WTC11 (cell line): ENCODE measurements at regions not wholly inside any gene's neighbourhood (a gene's known extent, or its start where the extent isn't known, plus 50 kb on each side); places are given as distances from the start of the nearest gene placed in this dataset.

ENCODE experiments used
- ATAC-seq: fragments of 200-7000 bp; cut with Tn5 transposase; 2 replicates; pipeline ENCODE4 v1.10.0; 2021; ENCODE audit warnings: mild to moderate bottlenecking, moderate library complexity
- CTCF ChIA-PET: fragments of 300-600 bp; sonication (Branson Sonifier 250); formaldehyde crosslinking; loops from one replicate; lab custom pipeline; 2021; ENCODE audit warnings: antibody characterized with exemption; lab: Charles Lee
- POLR2A ChIA-PET: fragments of 350-600 bp; sonication (Branson Sonifier 250); formaldehyde crosslinking; loops from one replicate; lab custom pipeline; 2021; ENCODE audit warnings: antibody characterized with exemption; lab: Charles Lee
- DNase-seq: peaks from one replicate; pipeline ENCODE4 v3.0.0; 2021; ENCODE audit warnings: low spot score
- H3K27ac Mint-ChIP-seq: 2 replicates; pipeline ENCODE4 v1.8.0; 2021; ENCODE audit warnings: mixed read lengths
- H3K27me3 Mint-ChIP-seq: 2 replicates; pipeline ENCODE4 v1.8.0; 2021; ENCODE audit warnings: low read depth, mild to moderate bottlenecking, moderate library complexity, mixed read lengths
- H3K36me3 Mint-ChIP-seq: 2 replicates; pipeline ENCODE4 v1.8.0; 2021; ENCODE audit warnings: mixed read lengths
- H3K4me1 Mint-ChIP-seq: 2 replicates; pipeline ENCODE4 v1.8.0; 2022; ENCODE audit warnings: mixed read lengths
- H3K4me3 Mint-ChIP-seq: 2 replicates; pipeline ENCODE4 v1.8.0; 2021; ENCODE audit warnings: mild to moderate bottlenecking, moderate library complexity, mixed read lengths
- H3K9me3 Mint-ChIP-seq: 2 replicates; pipeline ENCODE4 v1.8.0; 2021; ENCODE audit warnings: mixed read lengths
- CREM ChIP-seq: sonication (generic); formaldehyde crosslinking; IDR thresholded peaks from 2 replicates; pipeline ENCODE4 v1.8.1; 2022; ENCODE audit warnings: mild to moderate bottlenecking, missing genetic modification reagents, moderate library complexity
- FOXK1 ChIP-seq: sonication (generic); formaldehyde crosslinking; IDR thresholded peaks from 2 replicates; pipeline ENCODE4 v1.8.0; 2022; ENCODE audit warnings: mild to moderate bottlenecking, moderate library complexity, missing genetic modification reagents
- IRF2 ChIP-seq: sonication (generic); formaldehyde crosslinking; IDR thresholded peaks from 2 replicates; pipeline ENCODE4 v1.8.0; 2022; ENCODE audit warnings: low read depth, missing genetic modification reagents, borderline replicate concordance
- MYBL2 ChIP-seq: sonication (generic); formaldehyde crosslinking; IDR thresholded peaks from 2 replicates; pipeline ENCODE4 v1.8.1; 2023; ENCODE audit warnings: mild to moderate bottlenecking, moderate library complexity, missing genetic modification reagents
- NFE2L1 ChIP-seq: sonication (generic); formaldehyde crosslinking; IDR thresholded peaks from 2 replicates; pipeline ENCODE4 v1.8.1; 2023; ENCODE audit warnings: missing genetic modification reagents
- SMAD3 ChIP-seq: sonication (generic); formaldehyde crosslinking; IDR thresholded peaks from 2 replicates; pipeline ENCODE4 v1.8.0; 2022; ENCODE audit warnings: missing genetic modification reagents, mild to moderate bottlenecking, borderline replicate concordance
- ZBTB21 ChIP-seq: sonication (generic); formaldehyde crosslinking; IDR thresholded peaks from 2 replicates; pipeline ENCODE4 v1.8.1; 2023; ENCODE audit warnings: mild to moderate bottlenecking, missing genetic modification reagents, borderline replicate concordance
- ZNF219 ChIP-seq: sonication (generic); formaldehyde crosslinking; IDR thresholded peaks from 2 replicates; pipeline ENCODE4 v1.8.0; 2023; ENCODE audit warnings: missing genetic modification reagents, mild to moderate bottlenecking, borderline replicate concordance
- ZNF396 ChIP-seq: fragments of 250-450 bp; sonication (Bioruptor Pico); IDR thresholded peaks from 2 replicates; pipeline ENCODE4 v1.8.0; 2021; ENCODE audit warnings: mild to moderate bottlenecking, moderate library complexity, borderline replicate concordance
- ZNF416 ChIP-seq: fragments of 250-450 bp; sonication (Bioruptor Pico); IDR thresholded peaks from 2 replicates; pipeline ENCODE4 v1.9.0; 2021; ENCODE audit warnings: mild to moderate bottlenecking, inconsistent platforms
- TF ChIP-seq, protein P1 (sequence below): sonication (generic); formaldehyde crosslinking; IDR thresholded peaks from 2 replicates; pipeline ENCODE4 v1.8.1; 2023; ENCODE audit warnings: mild to moderate bottlenecking, missing genetic modification reagents, borderline replicate concordance
- TF ChIP-seq, protein P2 (sequence below): sonication (generic); formaldehyde crosslinking; IDR thresholded peaks from 2 replicates; pipeline ENCODE4 v1.8.1; 2022; ENCODE audit warnings: mild to moderate bottlenecking, missing genetic modification reagents, moderate library complexity, borderline replicate concordance
- TF ChIP-seq, protein P3 (sequence below): sonication (generic); formaldehyde crosslinking; IDR thresholded peaks from 2 replicates; pipeline ENCODE4 v1.8.0; 2022; ENCODE audit warnings: mild to moderate bottlenecking, missing genetic modification reagents
- TF ChIP-seq, protein P4 (sequence below): fragments of 250-450 bp; sonication (Bioruptor Pico); IDR thresholded peaks from 2 replicates; pipeline ENCODE4 v2.1.2; 2022; ENCODE audit warnings: mild to moderate bottlenecking, moderate library complexity
- TF ChIP-seq, protein P5 (sequence below): sonication (generic); formaldehyde crosslinking; IDR thresholded peaks from 2 replicates; pipeline ENCODE4 v1.8.0; 2022; ENCODE audit warnings: mild to moderate bottlenecking, missing genetic modification reagents
- TF ChIP-seq, protein P6 (sequence below): sonication (generic); formaldehyde crosslinking; IDR thresholded peaks from 2 replicates; pipeline ENCODE4 v1.8.0; 2022; ENCODE audit warnings: mild to moderate bottlenecking, missing genetic modification reagents
- TF ChIP-seq, protein P7 (sequence below): fragments of 250-450 bp; sonication (Bioruptor Pico); IDR thresholded peaks from 2 replicates; pipeline ENCODE4 v1.9.0; 2021; ENCODE audit warnings: mild to moderate bottlenecking

DNA sequence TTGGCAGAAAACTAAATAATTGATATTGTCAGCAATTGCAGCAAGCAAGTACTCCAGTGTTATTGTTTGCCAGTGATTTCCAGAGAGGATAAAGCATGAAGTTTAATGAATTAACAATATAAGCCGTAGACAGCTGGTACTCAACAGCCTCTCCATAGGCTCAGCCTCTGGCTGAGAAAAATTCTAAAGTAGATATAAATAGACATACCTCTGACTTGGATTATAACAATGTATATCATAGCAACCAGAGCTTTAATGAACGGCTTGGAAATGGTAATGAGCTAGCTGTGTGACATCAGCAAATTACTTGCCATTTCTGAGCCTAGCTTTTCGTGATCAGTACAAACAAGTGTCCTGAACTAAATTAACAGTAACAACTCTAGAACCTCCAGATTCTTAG lies 1055.4 kb upstream of the AUTS2 start:
- Mint-ChIP-seq H3K4me1 (peaks cover 5% of the 10 kb centered on the region; the same call in 1 of the 2 replicates), H3K36me3 (peaks cover 9% of the 10 kb centered on the region), H3K4me3 (no peak overlapping the region), H3K9me3 (peaks cover 17% of the 10 kb centered on the region), H3K27me3 (no peaks in the 10 kb centered on the region), H3K27ac (no peak overlapping the region)
- CTCF ChIA-PET = interaction anchor here (1.1 kb wide), 1 partner anchor 21 kb away, joined by 3 read pairs; no protein-coding TSS in a partner anchor
- TF ChIP-seq, protein P1, sequence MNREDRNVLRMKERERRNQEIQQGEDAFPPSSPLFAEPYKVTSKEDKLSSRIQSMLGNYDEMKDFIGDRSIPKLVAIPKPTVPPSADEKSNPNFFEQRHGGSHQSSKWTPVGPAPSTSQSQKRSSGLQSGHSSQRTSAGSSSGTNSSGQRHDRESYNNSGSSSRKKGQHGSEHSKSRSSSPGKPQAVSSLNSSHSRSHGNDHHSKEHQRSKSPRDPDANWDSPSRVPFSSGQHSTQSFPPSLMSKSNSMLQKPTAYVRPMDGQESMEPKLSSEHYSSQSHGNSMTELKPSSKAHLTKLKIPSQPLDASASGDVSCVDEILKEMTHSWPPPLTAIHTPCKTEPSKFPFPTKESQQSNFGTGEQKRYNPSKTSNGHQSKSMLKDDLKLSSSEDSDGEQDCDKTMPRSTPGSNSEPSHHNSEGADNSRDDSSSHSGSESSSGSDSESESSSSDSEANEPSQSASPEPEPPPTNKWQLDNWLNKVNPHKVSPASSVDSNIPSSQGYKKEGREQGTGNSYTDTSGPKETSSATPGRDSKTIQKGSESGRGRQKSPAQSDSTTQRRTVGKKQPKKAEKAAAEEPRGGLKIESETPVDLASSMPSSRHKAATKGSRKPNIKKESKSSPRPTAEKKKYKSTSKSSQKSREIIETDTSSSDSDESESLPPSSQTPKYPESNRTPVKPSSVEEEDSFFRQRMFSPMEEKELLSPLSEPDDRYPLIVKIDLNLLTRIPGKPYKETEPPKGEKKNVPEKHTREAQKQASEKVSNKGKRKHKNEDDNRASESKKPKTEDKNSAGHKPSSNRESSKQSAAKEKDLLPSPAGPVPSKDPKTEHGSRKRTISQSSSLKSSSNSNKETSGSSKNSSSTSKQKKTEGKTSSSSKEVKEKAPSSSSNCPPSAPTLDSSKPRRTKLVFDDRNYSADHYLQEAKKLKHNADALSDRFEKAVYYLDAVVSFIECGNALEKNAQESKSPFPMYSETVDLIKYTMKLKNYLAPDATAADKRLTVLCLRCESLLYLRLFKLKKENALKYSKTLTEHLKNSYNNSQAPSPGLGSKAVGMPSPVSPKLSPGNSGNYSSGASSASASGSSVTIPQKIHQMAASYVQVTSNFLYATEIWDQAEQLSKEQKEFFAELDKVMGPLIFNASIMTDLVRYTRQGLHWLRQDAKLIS = no peak
- TF ChIP-seq, protein P2, sequence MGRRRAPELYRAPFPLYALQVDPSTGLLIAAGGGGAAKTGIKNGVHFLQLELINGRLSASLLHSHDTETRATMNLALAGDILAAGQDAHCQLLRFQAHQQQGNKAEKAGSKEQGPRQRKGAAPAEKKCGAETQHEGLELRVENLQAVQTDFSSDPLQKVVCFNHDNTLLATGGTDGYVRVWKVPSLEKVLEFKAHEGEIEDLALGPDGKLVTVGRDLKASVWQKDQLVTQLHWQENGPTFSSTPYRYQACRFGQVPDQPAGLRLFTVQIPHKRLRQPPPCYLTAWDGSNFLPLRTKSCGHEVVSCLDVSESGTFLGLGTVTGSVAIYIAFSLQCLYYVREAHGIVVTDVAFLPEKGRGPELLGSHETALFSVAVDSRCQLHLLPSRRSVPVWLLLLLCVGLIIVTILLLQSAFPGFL = no peak
- no peak for TF ChIP-seq NFE2L1 (CRISPR knock-in tag)
- TF ChIP-seq, protein P3, sequence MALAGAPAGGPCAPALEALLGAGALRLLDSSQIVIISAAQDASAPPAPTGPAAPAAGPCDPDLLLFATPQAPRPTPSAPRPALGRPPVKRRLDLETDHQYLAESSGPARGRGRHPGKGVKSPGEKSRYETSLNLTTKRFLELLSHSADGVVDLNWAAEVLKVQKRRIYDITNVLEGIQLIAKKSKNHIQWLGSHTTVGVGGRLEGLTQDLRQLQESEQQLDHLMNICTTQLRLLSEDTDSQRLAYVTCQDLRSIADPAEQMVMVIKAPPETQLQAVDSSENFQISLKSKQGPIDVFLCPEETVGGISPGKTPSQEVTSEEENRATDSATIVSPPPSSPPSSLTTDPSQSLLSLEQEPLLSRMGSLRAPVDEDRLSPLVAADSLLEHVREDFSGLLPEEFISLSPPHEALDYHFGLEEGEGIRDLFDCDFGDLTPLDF (CRISPR knock-in tag) = no peak
- POLR2A ChIA-PET = no interaction called here
- no peak for DNase-seq
- no peak for ATAC-seq

DNA sequence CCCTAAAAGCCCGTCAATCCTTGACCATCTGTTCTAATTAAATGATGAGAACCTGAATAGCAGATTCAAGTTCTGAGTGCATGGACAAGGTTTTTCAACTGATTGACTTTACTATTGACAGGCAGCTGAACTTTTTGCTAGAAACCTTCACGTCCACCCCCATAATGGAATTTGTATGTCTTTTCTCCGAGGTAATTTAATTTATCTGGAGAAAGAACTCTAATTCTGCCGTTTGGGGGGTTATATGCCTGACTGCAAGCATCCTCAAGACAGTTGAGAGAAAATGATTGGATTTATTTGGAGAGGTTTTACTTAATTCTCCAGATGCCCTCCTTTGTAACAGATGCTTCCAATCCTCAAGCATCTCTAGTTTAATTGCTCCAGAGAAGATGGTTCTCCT lies 1053.4 kb upstream of the AUTS2 start:
- ATAC-seq (no peak), DNase-seq (no peak)
- peaks cover 9% of the 10 kb centered on the region for H3K36me3 Mint-ChIP-seq
- H3K4me1 Mint-ChIP-seq = no peaks in the 10 kb centered on the region
- no peak overlapping the region for H3K27ac Mint-ChIP-seq
- POLR2A ChIA-PET = no interaction called here
- no peak overlapping the region for H3K4me3 Mint-ChIP-seq
- CTCF ChIA-PET = no interaction called here
- no peak for TF ChIP-seq SMAD3 (CRISPR knock-in tag)
- TF ChIP-seq, protein P2 = no peak
- no peak for TF ChIP-seq FOXK1 (CRISPR knock-in tag)
- no peak for TF ChIP-seq NFE2L1 (CRISPR knock-in tag)
- no peak for TF ChIP-seq ZBTB21
- TF ChIP-seq CREM (CRISPR knock-in tag) = no peak
- no peak for TF ChIP-seq MYBL2 (CRISPR knock-in tag)
- TF ChIP-seq ZNF396 (CRISPR knock-in tag) = no peak
- H3K9me3 Mint-ChIP-seq = peaks cover 17% of the 10 kb centered on the region
- H3K27me3 Mint-ChIP-seq = no peaks in the 10 kb centered on the region

DNA sequence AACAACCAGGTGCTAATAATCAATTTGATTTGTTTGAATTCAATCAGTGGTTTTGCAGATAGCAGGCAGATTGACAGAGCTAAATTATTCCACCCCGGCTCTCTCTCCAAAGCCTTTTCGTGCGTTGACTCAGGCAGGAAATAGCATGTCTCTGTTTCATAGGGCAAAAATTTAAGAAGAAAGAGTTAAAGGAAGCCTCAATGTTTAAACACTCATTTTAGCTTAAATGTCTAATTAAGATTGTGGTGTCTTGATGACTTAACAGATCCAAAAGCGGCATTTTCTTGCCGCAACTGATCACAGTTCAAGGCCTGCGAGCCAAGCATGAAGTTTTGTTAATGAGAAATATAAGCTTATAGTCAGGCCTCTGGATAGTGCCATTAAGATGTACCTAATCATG lies 1051.1 kb upstream of the AUTS2 start:
- Mint-ChIP-seq H3K9me3 (peaks cover 3% of the 10 kb centered on the region; the same call in 1 of the 2 replicates), H3K4me3 (no peak overlapping the region), H3K27ac (no peak overlapping the region), H3K27me3 (no peaks in the 10 kb centered on the region), H3K4me1 (no peaks in the 10 kb centered on the region), H3K36me3 (no peaks in the 10 kb centered on the region)
- ATAC-seq = no peak
- ChIA-PET POLR2A (no interaction called here), CTCF (no interaction called here)
- no peak for DNase-seq
- TF ChIP-seq, protein P4, sequence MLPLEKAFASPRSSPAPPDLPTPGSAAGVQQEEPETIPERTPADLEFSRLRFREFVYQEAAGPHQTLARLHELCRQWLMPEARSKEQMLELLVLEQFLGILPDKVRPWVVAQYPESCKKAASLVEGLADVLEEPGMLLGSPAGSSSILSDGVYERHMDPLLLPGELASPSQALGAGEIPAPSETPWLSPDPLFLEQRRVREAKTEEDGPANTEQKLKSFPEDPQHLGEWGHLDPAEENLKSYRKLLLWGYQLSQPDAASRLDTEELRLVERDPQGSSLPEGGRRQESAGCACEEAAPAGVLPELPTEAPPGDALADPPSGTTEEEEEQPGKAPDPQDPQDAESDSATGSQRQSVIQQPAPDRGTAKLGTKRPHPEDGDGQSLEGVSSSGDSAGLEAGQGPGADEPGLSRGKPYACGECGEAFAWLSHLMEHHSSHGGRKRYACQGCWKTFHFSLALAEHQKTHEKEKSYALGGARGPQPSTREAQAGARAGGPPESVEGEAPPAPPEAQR (CRISPR knock-in tag) = no peak
- TF ChIP-seq, protein P5, sequence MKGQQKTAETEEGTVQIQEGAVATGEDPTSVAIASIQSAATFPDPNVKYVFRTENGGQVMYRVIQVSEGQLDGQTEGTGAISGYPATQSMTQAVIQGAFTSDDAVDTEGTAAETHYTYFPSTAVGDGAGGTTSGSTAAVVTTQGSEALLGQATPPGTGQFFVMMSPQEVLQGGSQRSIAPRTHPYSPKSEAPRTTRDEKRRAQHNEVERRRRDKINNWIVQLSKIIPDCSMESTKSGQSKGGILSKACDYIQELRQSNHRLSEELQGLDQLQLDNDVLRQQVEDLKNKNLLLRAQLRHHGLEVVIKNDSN (CRISPR knock-in tag) = no peak
- no peak for TF ChIP-seq ZNF219 (CRISPR knock-in tag)
- no peak for TF ChIP-seq ZNF416 (CRISPR knock-in tag)
- no peak for TF ChIP-seq IRF2 (CRISPR knock-in tag)
- TF ChIP-seq, protein P6, sequence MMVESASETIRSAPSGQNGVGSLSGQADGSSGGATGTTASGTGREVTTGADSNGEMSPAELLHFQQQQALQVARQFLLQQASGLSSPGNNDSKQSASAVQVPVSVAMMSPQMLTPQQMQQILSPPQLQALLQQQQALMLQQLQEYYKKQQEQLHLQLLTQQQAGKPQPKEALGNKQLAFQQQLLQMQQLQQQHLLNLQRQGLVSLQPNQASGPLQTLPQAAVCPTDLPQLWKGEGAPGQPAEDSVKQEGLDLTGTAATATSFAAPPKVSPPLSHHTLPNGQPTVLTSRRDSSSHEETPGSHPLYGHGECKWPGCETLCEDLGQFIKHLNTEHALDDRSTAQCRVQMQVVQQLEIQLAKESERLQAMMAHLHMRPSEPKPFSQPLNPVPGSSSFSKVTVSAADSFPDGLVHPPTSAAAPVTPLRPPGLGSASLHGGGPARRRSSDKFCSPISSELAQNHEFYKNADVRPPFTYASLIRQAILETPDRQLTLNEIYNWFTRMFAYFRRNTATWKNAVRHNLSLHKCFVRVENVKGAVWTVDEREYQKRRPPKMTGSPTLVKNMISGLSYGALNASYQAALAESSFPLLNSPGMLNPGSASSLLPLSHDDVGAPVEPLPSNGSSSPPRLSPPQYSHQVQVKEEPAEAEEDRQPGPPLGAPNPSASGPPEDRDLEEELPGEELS = no peak
- TF ChIP-seq, protein P7, sequence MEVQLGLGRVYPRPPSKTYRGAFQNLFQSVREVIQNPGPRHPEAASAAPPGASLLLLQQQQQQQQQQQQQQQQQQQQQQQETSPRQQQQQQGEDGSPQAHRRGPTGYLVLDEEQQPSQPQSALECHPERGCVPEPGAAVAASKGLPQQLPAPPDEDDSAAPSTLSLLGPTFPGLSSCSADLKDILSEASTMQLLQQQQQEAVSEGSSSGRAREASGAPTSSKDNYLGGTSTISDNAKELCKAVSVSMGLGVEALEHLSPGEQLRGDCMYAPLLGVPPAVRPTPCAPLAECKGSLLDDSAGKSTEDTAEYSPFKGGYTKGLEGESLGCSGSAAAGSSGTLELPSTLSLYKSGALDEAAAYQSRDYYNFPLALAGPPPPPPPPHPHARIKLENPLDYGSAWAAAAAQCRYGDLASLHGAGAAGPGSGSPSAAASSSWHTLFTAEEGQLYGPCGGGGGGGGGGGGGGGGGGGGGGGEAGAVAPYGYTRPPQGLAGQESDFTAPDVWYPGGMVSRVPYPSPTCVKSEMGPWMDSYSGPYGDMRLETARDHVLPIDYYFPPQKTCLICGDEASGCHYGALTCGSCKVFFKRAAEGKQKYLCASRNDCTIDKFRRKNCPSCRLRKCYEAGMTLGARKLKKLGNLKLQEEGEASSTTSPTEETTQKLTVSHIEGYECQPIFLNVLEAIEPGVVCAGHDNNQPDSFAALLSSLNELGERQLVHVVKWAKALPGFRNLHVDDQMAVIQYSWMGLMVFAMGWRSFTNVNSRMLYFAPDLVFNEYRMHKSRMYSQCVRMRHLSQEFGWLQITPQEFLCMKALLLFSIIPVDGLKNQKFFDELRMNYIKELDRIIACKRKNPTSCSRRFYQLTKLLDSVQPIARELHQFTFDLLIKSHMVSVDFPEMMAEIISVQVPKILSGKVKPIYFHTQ = no peak
